Umbilical cord (tissue), 1 donor: ENCODE measurements at regions not wholly inside any gene's neighbourhood (a gene's known extent, or its start where the extent isn't known, plus 50 kb on each side); places are given as distances from the start of the nearest gene placed in this dataset.
"Not testable (repeated sequence)": the region's sequence is repeated elsewhere in the genome, so short reads cannot be mapped to it uniquely, and the experiment has no call there.

Experiments
- DNase-seq: peaks from one replicate; pipeline ENCODE4 v3.0.0-alpha.2; 2015; ENCODE audit warnings: low spot score

DNA sequence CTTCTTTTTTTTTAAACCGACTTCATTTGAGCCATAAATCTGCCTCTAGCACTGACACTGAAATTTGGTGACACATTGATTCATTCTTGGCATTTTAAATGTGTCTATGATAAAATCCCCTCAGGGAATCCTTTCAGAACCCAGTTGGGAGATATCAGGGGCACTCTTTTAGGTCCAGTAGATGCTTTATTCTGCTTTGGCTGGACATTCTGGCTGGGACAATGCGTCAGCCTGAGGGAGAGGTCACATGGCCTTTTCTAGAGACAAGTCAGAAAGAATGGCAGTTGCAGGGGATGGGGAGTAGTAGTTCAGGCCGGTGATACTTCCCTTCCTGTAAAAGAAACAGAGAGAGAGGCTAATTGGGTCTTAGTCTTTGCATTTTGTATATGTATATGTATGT, 63.1 kb downstream of the TRIM43 start:
- not testable (repeated sequence) for DNase-seq

DNA sequence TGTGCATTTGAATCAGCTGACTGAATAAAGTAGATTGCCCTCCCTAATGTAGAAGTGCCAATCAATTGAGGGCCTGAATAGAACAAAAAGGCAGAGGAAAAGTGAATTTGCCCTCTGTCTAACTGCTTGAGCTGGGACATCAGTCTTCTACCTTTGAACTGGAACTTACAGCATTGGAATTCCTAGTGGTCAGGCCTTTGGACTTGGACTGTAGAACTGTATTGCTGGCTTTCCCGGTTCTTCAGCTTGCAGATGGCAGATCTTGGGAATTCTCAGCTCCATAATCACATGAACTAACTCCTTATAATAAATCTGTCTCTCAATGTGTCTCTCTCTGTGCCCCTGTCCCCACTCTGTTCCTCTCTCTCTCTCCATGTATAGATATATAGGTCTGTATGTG, 64.8 kb downstream of the TRIM43 start:
- not testable (repeated sequence) for DNase-seq

DNA sequence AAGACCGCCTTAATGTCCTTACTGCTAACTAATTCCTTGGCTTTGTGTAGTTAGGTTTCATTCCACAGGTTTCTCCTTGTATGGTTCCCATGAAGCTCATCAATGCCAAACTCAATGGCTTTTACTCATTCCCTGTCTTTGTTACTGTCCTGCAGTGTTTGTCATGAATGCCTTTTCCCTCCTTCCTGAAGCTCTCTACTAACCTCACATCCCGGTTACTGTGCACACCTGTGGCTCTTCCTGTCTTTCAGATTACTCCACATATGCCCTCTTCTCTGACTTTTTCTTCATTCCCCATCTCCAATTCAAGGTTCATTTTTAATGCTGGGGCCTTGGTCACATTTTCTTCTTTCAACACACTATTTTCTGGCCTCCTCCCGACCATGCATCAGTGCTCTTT, 66.1 kb downstream of the TRIM43 start:
- not testable (repeated sequence) for DNase-seq

DNA sequence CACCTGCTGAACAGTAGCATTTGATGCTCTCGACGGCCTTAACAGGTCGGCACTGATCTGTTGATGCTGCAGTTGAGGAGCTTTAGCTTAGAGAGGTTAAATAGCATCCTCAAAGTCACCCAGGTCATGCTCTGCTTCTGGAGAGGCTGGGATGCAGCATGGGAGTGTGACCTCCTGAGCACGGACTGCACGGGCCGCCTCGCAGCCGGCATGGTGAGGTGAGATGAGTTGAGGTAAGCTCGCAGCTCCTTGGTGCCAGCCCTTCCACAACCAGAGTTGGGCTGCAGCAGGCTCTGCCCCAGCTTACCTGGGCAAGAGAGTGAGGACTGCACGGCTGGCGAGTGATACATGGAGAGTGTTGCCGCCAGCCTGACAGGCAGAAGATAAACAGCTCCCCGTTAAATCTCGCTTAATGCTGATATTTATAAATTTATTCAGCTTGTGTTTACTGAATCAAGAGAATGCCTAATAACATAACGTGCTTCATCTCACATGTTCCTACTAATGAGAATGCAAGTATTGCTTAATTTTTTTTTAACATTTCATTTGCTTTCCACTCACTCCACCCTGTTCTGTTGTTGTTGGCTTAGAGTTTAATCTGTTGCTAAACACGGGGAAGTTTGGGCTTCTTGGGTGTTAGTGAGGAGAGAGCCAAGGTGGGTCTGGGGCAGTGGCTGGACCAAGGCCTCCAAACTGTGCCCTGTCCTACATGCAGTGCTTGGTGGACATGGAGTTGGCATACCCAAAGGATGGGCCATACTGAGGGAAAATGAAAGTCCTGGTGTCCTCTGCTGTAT, 69.2 kb downstream of the TRIM43 start:
- DNase-seq = not testable (repeated sequence)

DNA sequence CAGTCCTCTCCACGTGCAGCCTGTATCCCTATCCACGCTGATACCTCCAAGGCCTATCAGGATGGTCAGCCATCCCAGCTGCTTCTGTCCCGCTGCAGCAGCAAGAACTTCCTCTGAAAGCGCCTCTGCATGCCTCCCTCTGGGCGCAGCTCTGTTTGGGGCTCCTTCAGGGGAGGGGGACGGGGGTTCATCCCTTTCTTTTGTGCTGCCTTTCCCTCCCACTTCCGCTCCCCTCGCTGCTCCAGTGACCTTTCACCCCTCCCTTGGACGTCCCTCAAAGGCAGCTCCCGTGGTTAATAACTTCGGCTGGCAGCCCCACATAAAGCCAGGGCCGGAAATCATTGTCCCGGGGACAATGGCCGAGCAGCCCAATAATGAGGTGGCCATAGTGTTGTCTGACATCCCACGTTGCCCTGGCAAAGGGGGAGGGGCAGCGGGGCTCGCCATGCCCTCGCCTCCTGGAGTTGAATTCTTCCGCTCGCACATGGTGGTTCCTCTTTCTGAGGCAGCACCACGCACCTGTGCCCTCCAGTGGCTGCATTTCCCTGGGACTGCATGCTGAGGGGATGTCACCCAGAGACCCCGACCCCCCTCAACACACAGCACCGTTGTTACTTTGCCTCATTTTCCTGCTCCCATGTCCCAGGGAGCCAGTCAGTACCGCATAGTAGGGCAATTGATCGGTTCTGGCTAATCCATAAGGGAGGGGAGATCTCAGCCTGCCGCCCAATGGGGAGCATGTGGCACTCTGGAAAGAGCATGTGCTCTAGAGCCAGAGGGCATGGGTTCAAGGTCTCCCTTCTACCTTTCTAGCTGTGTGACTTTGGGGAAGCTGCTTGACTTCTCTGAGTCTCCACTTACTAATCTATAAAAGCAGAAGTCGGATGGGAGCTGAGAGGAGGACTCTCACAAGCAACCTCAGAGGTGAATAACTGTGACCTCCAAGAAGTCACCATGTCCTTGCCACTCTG, 72.0 kb downstream of the TRIM43 start:
- DNase-seq = not testable (repeated sequence)

DNA sequence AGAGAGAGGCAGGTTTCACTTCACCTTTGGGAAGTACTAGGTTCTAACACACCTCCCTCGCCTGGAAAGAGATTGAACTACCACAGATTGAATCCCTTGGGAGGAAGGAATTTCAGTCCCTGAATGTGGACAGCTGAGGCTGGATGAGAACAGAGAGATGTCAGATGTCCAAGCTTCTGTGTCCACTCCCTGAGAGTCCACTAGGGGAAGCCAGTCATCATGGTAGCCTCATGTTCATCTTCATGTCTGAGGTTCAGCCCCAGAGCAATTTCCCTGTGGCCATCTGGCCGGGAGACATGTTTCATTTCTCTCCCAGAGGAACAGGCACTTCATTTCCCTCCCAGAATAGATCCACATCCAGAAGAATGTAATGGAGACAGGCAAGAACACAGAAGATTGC, 74.8 kb downstream of the TRIM43 start:
- DNase-seq = not testable (repeated sequence)

DNA sequence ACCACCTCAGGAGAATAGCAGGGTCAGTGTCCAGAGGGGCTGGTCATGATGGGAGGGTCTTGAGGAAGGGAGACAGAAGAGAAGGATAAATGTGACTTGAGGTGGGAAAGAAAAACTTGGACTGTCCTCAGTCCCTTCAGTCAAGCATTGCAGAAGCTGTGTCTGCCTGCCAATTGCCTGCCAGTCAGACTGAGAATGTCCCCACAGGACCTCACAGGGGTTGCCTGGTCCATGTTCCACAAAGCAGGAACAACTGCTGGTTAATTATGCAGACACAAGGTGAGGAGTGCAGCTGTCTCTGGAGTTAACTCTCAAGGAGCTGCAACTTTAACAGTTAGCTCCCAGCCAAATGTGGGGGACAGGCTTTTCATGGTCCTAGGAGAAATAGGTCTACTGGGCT, 75.7 kb downstream of the TRIM43 start:
- DNase-seq = no peak

DNA sequence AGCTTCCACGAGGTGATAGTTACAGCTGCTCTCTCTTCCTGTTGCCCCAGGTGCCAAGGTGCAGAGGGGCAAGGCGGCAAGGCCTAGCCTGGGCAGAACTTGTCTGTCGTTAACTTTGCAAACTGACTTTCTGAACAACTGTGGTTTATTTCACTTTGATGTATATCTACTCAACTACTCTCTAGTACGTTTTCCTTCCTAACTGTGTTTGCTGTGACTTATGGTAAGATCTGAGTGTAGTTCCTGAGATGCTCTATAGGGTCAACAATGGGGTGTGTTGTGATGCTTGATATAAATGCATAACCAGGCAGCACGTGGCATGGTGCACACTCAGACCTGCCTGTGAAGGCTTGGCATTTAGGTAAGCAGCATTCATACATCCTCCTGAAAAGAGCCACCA, 77.1 kb downstream of the TRIM43 start:
- not testable (repeated sequence) for DNase-seq

DNA sequence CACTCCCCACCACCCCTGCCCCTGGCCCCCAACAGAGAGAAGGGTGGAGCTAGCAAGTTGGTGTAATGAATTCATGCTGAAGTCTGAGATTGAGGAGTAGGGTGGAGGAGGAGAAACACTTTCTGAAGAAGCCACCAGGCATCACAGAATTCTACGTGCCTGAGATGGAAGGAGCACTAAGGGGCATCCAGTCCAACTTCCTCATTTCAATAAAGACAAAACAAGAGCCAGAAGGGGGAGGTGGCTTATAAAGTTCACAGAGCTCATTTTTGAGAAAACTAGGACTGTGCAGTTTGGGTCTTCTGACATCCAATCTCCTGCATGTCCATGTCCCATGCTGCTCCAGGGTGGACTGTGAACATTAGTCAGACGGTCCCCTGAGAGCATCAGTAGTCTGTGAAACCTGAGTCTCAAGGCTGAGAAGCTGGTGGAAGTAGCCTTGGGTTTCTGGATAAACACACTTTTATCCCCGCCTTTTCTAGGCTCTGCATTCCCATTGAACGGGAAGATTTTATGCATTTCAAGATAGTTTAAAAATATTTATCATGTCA, 77.7 kb downstream of the TRIM43 start:
- DNase-seq = no peak

DNA sequence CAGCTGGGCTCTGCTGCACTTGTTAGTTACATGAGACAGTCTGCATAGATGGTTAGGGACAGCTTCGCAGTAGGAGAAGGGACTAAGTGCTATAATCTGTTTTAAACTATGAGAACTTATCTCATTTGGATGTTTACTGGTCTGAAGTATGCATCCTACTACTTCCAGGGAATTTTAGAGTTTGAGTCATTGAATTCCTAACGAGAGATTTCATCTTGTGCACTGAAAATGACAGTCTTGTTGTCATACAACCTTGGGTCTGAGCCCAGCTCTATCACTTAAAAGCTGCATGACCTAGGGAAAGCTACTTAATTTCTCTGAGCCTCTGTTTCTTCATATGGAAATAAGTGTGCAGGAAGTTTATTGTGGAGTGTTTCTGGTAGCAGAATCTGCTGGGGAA, 78.4 kb downstream of the TRIM43 start:
- DNase-seq = peak; percentile 20

DNA sequence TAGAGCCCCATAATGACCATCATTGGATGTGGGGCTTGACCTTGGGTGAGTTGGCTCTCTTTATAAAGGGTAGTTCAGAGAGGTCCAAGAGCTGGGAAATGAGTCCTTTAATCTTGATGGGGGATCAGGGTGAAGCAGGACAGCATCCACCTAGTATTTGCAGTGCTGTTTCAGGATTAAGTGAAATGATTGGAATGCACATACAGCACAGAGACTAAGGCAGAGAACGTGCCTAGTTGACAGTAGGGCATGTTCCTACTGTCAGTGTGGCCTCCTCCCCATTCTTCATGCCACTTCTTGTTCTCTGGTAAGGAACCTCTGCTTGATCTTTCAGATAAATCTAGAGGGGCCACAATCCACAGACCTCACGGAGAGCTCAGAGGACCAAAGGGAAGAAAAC, 78.9 kb downstream of the TRIM43 start:
- peak; percentile 41 for DNase-seq

DNA sequence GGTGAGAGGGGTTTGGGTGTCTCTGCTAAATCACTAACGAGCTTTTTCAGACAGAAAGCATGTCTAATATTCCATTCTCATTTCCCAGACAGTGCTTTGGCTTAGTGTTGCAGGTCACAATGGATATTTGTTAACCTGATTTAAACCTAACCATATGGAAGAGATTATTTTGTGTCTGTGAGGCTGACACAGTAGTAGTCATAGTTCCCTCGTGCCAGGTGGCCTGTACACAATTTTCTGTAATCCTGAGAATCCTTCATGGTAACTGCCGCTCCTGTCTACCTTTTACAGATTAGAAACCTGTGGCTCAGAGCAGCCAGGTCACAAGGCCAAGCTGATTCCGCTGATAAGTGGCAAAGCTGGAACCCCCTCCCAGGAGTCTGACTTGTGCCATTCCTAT, 79.4 kb downstream of the TRIM43 start:
- DNase-seq = not testable (repeated sequence)

DNA sequence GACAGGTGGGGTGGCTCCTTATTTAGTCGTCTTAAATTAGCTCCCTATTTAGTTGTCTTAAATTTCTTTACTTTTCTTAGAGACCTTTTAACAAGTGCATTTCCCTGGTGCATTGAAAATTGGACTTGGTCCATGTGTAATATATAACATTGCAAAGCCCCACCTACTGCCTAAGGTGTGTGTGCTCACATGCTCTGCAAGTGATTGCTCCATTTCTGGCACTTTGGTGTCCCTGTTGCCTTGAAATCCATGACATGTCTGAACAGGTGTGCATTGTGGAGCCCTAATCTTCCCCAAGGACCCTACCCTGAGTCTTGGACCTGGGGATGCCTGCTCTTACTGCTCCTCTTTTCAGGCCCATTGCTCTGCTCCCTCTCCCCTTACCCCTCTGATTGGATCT, 80.2 kb downstream of the TRIM43 start:
- DNase-seq = not testable (repeated sequence)

DNA sequence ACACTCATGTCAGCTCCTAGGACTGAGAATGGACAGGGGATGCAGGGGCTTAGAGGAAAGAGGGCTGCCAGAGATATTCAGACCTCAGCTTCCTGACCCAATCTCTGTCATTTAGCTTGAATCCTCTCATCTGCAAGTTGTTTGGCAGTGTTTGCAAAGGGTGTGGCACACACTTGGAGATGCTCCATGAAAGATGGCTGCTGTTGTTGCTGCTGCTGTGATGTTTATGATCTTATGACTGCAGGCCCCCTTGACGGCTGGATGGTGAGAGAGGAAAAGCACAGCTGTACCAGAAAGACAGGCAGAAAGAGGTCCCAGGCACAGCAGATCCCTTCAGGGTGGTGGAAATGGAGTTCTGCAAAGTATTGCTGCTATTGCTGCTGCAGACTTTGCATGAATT, 80.7 kb downstream of the TRIM43 start:
- peak; percentile 79 for DNase-seq

DNA sequence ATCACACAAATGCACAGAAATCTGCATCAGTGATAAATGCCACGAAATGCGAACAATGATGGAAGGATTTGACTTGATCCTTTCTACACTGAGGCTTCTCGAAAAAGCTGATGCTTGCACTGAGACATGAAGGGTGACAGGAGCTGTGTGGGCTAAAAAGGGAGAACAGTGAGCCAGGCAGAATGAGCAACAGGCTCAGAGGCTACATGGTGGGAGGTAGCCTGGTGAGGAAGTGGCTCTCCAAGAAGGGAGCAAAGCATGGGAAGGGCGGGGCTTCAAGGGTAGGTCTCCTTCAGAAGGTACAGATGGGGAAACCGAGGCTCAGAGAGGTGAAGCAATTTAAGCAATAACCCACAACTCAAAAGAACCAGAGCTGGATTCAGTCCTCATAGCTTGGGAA, 82.4 kb downstream of the TRIM43 start:
- DNase-seq = no peak

DNA sequence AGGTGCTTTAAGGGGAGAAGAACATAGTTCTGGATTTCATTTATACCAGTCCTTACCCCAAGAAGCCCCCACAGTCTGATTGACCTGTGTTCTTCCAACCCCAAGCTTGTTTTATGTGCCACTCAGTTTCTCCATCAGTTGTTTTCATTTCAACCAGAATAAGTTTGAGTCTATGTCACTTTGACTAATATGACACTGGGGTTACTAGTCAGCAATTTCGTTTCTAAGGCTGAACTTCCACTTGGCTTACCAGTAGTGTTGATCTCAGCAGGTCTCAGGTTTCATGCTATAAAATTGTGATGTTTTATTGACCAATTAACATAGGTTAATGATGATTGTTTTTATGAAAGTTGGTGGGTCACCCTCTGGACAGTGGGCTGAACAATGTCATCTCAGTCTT, 84.8 kb downstream of the TRIM43 start:
- not testable (repeated sequence) for DNase-seq

DNA sequence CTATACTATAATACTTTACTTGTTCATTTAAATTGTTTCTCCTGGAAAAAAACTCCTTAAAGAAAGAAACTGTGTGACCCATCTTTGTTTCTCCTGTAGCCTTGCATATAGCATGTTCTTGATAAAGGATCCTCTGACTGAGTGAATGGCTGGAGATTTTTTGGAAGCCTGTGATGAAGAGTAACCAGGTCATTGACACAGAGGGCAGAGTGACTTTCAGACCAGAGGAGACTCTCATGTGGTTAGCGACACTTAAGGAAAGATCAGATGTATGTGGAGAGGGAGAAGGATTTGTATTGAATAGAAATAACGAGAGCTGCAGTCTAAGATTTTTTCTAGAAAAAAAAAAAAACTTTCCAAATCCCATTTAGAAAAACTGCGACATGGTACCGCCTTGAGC, 85.5 kb downstream of the TRIM43 start:
- no peak for DNase-seq

DNA sequence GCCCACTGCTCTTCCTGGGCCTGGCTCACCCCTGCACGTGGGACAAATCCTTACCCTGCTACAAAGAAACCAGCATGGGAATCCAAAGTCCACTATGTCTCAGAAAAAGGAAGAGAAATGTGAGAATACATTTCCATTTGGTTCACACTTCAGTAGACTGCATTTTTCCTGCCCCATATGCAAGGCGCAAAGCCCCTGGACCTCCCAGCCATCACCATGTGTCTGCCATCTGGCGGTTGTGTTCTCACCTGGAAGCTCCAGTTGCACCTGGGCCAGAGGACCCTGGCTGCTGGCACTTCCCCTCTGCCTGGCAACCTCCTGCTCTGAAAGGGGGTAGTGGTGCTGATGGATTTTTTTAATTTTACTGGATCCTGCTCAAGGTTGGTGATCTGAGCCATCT, 86.0 kb downstream of the TRIM43 start:
- not testable (repeated sequence) for DNase-seq

DNA sequence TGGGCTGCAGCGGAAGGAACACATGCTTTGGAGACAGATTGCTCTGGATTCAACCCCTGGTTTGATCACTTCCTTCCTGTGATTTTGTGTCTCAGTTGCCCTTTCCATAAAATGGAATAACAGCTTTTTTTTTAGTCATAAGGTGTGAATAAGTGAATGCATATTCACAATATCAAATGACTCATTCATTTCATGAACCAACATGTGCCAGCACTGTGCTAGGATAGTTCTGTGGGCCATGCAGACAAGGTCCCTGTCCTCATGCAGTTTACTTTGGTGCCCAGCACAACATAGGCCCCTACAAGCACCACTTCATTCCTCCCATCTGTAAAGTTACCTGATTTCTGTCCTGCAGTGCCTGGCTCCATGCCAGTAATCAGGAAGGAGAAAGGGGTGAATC, 89.4 kb downstream of the TRIM43 start:
- not testable (repeated sequence) for DNase-seq

DNA sequence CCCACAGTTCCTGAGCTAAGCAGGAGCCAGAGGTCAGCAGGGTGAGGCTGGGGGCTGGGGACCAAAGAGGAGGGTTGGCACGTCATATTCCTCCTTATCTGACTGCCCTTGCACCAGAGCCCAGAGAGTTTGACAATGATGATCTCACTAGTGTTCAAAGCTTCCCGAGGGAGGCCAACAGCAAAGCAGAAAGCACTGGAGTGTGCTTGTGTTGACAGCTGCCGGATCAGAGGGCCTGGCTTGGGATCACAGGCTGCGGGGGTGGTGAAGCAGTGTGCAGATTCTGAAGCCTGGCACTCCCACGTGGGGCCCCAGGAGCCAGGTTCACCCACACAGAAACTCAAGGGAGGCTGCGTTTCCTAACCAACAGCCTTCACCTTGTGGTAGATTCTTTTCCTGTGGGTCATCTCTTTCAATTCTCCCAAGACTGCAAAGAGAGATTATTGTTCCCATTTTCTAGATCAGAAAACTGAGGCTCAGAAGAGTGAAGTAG, 89.8 kb downstream of the TRIM43 start:
- peak; percentile 51 for DNase-seq

DNA sequence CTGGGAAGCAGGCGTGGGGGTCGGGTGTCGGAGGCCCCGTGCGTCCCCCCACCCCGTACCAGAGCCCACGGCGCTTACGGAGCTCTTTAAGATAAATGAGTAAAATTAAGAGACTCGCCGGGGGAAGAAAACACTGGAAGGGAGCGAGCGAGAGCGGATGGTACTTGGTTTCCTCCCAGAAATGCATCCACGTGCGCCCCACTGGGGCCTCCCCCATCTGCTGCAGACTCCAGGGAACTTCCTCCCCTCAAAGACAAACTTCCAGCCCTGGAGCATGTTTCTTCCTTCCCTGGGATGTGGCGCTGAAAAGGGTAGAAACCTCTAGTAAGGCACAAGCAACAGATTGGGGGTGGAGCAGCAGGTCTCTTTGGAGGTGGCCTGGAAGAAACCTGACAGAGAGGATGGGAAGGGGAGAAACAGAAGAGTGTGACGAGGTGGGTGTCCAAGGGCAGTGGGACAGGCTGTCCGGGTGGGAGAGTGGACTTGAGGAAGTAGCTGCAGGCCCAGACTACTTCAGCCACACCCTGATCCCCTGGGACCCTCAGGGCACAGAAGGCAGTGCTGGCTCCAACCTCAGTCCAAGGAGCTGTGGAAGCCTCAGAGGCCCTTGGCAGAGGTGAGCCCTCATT, 91.2 kb downstream of the TRIM43 start:
- not testable (repeated sequence) for DNase-seq

DNA sequence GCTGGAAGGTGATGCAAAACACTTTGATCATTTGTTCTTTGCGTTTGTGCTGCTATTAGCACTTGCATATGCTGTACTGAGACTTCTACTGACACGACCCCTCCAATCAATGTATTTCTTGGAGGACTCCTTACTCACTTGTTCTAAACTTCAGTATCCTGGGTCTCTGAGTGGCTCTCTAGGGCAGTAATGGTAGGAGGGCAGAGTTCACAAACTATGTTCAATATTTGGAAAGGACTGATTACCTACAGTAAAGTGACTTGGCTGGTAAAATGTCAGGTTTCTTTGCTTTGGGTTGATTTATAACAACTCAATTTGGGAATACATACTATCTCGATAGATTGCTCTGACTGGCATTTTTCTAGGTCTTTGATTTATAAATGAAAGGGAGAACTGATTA, 93.7 kb downstream of the TRIM43 start:
- DNase-seq = no peak
